Heart right ventricle (tissue), 16 donors: ENCODE measurements at regions not wholly inside any gene's neighbourhood (a gene's known extent, or its start where the extent isn't known, plus 50 kb on each side); places are given as distances from the start of the nearest gene placed in this dataset.

Source experiments
- ATAC-seq, 8 donors: fragments of 200-7000 bp; cut with Tn5 transposase; one replicate each; pipeline ENCODE4 v1.9.1; 2020; ENCODE audit warnings: mild to moderate bottlenecking in 8 of 8, moderate library complexity in 8 of 8, moderate number of reproducible peaks in 1 of 8
- DNase-seq, 2 donors: peaks; one replicate each; pipeline ENCODE4 v3.0.0-alpha.2; 2020
- H3K27ac ChIP-seq, 10 donors: fragments of 200-600 bp; sonication (generic) in 2 of 10; one replicate each; pipeline versions ENCODE4 v1.5.0 to v1.8.0; 2020 to 2022; ENCODE audit warnings: mild to moderate bottlenecking in 3 of 10
- H3K27me3 ChIP-seq, 7 donors: fragments of 200-600 bp; one replicate each; pipeline ENCODE4 v1.8.0; 2021 to 2022; ENCODE audit warnings: mild to moderate bottlenecking in 2 of 7
- H3K36me3 ChIP-seq, 9 donors: fragments of 200-600 bp; sonication (generic) in 1 of 9; one replicate each; pipeline versions ENCODE4 v1.5.0 to v1.8.0; 2020 to 2022; ENCODE audit warnings: mild to moderate bottlenecking in 2 of 9
- H3K4me1 ChIP-seq, 9 donors: fragments of 200-600 bp; sonication (generic) in 1 of 9; one replicate each; pipeline versions ENCODE4 v1.5.0 to v1.8.0; 2020 to 2022; ENCODE audit warnings: mild to moderate bottlenecking in 4 of 9
- H3K4me3 ChIP-seq, 10 donors: fragments of 200-600 bp; sonication (generic) in 2 of 10; one replicate each; pipeline versions ENCODE4 v1.5.0 to v1.8.0; 2020 to 2022; ENCODE audit warnings: mild to moderate bottlenecking in 7 of 10, moderate library complexity in 2 of 10
- H3K9me3 ChIP-seq, 11 donors: fragments of 200-600 bp in 10 of 11; sonication (generic) in 2 of 11; one replicate each; pipeline versions ENCODE4 v1.5.0 to v1.8.0; 2013 to 2022; ENCODE audit warnings: mild to moderate bottlenecking in 2 of 11, control low read depth in 1 of 11, moderate library complexity in 1 of 11
- WGBS, 2 donors: extraction: QIAGEN DNeasy Blood & Tissue Kit; methylation state at CpG; one replicate each; pipeline ENCODE4 v1.1.7; 2013; ENCODE audit warnings: inconsistent platforms in 1 of 2; 5-methylcytosine and 5-hydroxymethylcytosine counted together
- intact Hi-C, 10 donors: fragments of 100-400 bp; cut with DNase I; formaldehyde crosslinking; loops; one replicate each; pipeline versions ENCODE4 v1.11.1 to v1.14.2; 2022
- TF ChIP-seq, protein P1 (sequence below), 9 donors: fragments of 200-600 bp; sonication (generic) in 2 of 9; IDR thresholded peaks; one replicate each; pipeline versions ENCODE4 v1.5.0 to v1.8.0; 2021 to 2022; ENCODE audit warnings: antibody characterized with exemption in 9 of 9, mild to moderate bottlenecking in 5 of 9, moderate library complexity in 1 of 9
- donor health status: Arrhythmogenic right ventricular cardiomyopathy.
- donor health status: ischemic (EF 13 %, LVEDD 7.1; RV severe dilation, severe dysfunction).
- donor health status: healthy with polysubstance abuse.
- donor health status: DM: no; HTN: yes; CAD: no.
- donor health status: DM: no; HTN: no; CAD: no.
- donor health status: ischemic (EF 25% LVEDD 6.9; RV normal size, moderate dysfunction).
- donor health status: ischemic (EF 25% LVEDD 5.7; RV mildly dilated, moderate dysfunction).
- donor health status: healthy.
- donor health status: DM: yes; HTN: yes; CAD: no.
- donor health status: Ischemic cardiomyopathy.
- donor health status: ischemic (EF 35%, LVEDD 5.7; RV mildly dilated, moderate dysfunction).
- donor health status: nonischemic (EF 11% LVEDD 7.7; RV severe dilation, severe dysfunction).
- donor health status: DM: yes; HTN: yes; CAD: no.
- donor health status: PGD.
- donor health status: ischemic (EF 29% LVEDD 5.4; RV normal size, mild dysfunction).
- donor health status: nonischemic (EF 23%, LVEDD 6.1; RV moderate dilation, normal function).

DNA sequence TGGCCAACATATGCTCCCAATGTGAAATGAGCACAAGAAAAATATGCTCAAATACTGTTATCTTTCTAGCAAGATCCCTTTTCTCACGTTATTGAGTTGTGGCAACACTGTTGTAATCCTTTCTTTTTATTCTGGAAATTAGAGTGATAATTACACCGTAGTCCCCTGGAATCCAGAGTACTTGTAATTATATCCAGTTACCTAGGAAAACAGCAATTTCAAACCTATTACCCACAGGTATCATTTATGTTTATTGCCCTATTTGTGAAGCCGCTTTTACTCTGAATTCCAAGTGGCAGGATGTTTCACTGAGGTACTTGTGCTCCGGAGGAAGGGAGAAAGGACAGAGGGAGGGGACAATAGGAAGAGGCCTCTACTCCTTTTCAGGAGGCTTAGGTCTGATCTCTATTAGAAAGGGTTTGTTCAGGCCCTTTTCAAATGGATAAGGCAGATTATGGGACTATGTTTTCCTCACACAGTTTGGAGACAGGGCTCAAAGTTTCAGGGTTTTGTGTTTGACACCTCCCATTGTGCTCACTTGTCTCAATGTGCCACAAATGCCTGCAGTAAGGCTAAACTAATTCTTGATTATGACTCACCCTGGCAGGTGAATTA lies 646.6 kb downstream of the TUSC7 start:
- 55 to 57% methylated on average over 4 of the region's 4 CpGs for WGBS, 2 donors
- H3K27me3 ChIP-seq = no peaks in the 10 kb centered on the region
- TF ChIP-seq, protein P1, sequence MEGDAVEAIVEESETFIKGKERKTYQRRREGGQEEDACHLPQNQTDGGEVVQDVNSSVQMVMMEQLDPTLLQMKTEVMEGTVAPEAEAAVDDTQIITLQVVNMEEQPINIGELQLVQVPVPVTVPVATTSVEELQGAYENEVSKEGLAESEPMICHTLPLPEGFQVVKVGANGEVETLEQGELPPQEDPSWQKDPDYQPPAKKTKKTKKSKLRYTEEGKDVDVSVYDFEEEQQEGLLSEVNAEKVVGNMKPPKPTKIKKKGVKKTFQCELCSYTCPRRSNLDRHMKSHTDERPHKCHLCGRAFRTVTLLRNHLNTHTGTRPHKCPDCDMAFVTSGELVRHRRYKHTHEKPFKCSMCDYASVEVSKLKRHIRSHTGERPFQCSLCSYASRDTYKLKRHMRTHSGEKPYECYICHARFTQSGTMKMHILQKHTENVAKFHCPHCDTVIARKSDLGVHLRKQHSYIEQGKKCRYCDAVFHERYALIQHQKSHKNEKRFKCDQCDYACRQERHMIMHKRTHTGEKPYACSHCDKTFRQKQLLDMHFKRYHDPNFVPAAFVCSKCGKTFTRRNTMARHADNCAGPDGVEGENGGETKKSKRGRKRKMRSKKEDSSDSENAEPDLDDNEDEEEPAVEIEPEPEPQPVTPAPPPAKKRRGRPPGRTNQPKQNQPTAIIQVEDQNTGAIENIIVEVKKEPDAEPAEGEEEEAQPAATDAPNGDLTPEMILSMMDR (IDR thresholded peaks at IDR 0.05) = no peak
- intact Hi-C loops = no loop called here
- H3K4me3 ChIP-seq = no peak overlapping the region
- H3K36me3 ChIP-seq = no peaks in the 10 kb centered on the region
- ATAC-seq (no peak), DNase-seq (no peak)
- peaks cover 0 to 13% (median 0%) of the 10 kb centered on the region in 11 donors for H3K9me3 ChIP-seq
- H3K27ac ChIP-seq = no peak overlapping the region
- no peaks in the 10 kb centered on the region for H3K4me1 ChIP-seq

DNA sequence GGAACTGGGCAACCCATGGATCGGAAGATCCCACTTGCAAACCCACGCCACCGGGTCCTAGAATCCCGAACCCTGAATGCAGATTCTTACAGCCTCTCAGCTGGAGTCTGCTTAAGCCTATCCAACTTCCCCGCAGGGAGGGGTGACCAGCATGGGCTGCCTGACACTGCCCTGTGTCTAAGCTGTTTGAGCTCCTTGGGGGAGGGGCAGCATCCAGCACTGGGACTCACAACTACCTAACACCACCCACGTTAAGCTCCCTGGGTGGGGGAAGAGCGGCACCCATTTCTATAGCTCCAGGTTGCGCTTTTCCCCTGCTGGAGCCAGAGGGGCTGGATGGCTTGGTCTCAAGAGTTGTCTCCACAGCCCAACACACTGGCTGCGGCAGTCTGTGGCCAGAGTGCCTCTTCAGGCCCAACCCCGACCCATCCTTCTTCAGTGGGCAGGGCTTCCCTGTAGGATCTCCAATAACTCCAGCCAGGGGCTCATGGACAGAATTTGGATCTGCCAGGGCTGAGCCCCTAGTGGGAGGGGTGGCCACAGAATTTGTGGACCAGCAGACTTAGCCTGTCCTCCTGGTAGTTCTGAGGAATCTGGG lies 649.2 kb downstream of the TUSC7 start:
- 86 to 90% methylated on average over 10 of the region's 10 CpGs for WGBS, 2 donors
- intact Hi-C loops = no loop called here
- no peak overlapping the region for H3K4me3 ChIP-seq

DNA sequence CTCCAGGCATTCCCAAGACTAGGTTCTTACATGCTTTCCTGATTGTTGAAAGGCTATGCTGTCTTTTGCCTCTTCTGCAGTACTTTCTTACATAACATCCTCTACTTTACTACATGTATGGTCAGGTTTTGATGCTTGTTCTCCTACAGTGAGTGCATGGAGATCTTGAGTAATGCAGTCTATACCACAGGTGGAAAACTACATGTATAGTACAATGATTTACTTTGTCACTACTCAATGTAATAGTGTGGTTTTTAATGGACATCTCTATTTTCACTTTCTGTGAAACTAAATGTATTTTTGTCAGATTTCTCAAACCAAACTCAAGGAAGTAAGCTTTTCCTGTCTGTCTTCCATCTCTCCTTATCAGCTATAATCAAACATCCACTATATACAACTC lies 657.0 kb downstream of the TUSC7 start:
- ATAC-seq = no peak
- intact Hi-C loops = no loop called here
- Histone ChIP-seq H3K27me3 (no peaks in the 10 kb centered on the region), H3K36me3 (no peaks in the 10 kb centered on the region), H3K4me3 (no peak overlapping the region), H3K4me1 (no peaks in the 10 kb centered on the region), H3K27ac (no peak overlapping the region), H3K9me3 (peaks cover 0 to 31% (median 4%) of the 10 kb centered on the region in 11 donors)
- TF ChIP-seq, protein P1 (IDR thresholded peaks at IDR 0.05) = no peak
- no peak for DNase-seq

More for the DNA sequence above, 649.2 kb downstream of the TUSC7 start:
- Histone ChIP-seq H3K36me3 (no peaks in the 10 kb centered on the region), H3K9me3 (peaks cover 0 to 40% (median 0%) of the 10 kb centered on the region in 11 donors), H3K27ac (no peak overlapping the region), H3K27me3 (no peaks in the 10 kb centered on the region), H3K4me1 (no peaks in the 10 kb centered on the region)
- TF ChIP-seq, protein P1 (IDR thresholded peaks at IDR 0.05) = no peak
- DNase-seq (no peak), ATAC-seq (no peak)

DNA sequence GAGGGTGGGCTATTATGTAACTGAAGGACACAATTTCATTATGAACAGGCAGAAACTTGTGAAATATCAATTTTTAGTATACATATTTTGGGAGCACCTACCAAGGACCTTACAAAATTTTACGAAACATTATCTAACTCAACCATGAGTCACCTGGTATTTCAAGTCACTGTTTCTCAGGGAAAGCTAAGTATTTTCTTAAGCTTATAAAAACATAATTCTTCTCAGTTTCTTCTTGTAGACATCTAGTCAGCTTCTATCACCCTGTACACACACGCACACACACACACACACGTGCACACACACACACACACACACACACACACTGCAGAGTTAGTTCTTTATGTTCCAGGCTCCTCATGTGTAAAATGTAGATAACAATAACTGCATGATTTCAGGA lies 658.3 kb downstream of the TUSC7 start:
- Histone ChIP-seq H3K9me3 (peaks cover 0 to 18% (median 0%) of the 10 kb centered on the region in 11 donors), H3K36me3 (no peaks in the 10 kb centered on the region), H3K27ac (no peak overlapping the region), H3K4me1 (no peaks in the 10 kb centered on the region), H3K27me3 (no peaks in the 10 kb centered on the region), H3K4me3 (no peak overlapping the region)
- TF ChIP-seq, protein P1 (IDR thresholded peaks at IDR 0.05) = no peak
- 82 to 86% methylated on average over 3 of the region's 3 CpGs for WGBS, 2 donors
- intact Hi-C loops = no loop called here
- DNase-seq (no peak), ATAC-seq (no peak)
